ENCODE measurements at regions not wholly inside any gene's neighbourhood (a gene's known extent, or its start where the extent isn't known, plus 50 kb on each side); places are given as distances from the start of the nearest gene placed in this dataset.

DNA sequence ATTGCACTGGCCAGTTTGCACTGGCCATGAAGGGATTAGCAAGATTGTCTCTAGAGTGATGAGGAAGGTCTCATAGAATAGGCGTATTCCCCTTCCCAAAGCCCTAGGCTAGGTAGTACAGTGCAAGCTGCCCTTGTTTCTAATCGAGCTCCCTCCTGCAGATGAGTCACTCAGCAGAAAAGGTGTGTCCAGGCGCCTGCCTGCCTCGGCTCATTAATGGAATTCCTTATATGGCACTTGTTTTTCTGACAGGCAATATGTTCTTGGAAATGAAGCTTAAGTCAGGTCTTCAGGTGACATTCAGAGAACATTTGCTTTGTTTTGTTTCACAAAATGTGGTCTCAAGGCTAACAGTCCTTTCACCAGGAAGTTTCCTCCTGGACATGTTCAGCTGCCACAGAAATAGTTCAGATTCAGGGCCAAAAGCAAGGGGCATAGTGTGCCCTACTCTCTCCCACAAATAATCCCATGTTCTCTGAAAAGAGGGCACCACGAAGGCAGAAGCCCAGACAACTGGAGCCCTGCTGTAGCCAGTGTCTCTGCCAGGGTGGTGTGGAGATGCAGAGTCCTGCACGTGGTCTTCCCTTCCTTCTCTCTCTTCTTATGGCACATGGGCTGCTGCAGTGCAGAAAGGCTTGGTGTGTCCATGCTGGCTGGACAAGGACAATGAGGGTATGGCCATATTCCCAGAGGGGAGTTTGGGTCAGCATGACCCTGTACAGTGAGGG, 281.1 kb upstream of the MAP3K1 start:
- TF ChIP-seq, protein P1, sequence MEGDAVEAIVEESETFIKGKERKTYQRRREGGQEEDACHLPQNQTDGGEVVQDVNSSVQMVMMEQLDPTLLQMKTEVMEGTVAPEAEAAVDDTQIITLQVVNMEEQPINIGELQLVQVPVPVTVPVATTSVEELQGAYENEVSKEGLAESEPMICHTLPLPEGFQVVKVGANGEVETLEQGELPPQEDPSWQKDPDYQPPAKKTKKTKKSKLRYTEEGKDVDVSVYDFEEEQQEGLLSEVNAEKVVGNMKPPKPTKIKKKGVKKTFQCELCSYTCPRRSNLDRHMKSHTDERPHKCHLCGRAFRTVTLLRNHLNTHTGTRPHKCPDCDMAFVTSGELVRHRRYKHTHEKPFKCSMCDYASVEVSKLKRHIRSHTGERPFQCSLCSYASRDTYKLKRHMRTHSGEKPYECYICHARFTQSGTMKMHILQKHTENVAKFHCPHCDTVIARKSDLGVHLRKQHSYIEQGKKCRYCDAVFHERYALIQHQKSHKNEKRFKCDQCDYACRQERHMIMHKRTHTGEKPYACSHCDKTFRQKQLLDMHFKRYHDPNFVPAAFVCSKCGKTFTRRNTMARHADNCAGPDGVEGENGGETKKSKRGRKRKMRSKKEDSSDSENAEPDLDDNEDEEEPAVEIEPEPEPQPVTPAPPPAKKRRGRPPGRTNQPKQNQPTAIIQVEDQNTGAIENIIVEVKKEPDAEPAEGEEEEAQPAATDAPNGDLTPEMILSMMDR (IDR thresholded peaks at IDR 0.05; ENCODE audit: partially characterized antibody, unreplicated experiment) = no peak
- Mint-ChIP-seq H3K9me3 (ENCODE audit: unreplicated experiment) (peaks cover 3% of the 10 kb centered on the region), H3K4me3 (ENCODE audit: unreplicated experiment) (no peak overlapping the region), H3K36me3 (ENCODE audit: unreplicated experiment) (no peaks in the 10 kb centered on the region), H3K27me3 (ENCODE audit: unreplicated experiment) (peaks cover 3% of the 10 kb centered on the region), H3K27ac (ENCODE audit: unreplicated experiment) (no peak overlapping the region), H3K4me1 (ENCODE audit: low read depth, unreplicated experiment) (no peaks in the 10 kb centered on the region)
- DNase-seq = no peak

DNA sequence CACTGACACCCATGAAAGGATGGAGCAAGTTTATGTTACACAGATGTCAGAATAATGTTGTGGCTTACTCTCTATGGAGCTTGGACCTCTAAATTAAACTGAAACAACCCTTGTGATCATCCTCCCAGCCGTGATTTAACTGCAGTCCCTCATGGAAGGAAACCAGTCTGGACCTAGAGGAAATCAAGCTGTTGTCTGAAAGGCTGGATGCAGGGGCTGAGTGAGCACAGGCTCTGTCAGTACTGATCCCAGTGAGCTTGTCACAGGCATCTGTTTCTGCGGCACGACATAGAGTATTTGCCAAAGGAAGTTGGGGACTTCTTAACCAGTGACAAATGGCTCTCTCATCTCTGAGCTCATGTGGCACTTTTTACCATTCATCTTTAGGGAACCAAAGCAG, 282.9 kb upstream of the MAP3K1 start:
- Mint-ChIP-seq H3K4me1 (ENCODE audit: low read depth, unreplicated experiment) (no peaks in the 10 kb centered on the region), H3K36me3 (ENCODE audit: unreplicated experiment) (no peaks in the 10 kb centered on the region), H3K4me3 (ENCODE audit: unreplicated experiment) (no peak overlapping the region), H3K27me3 (ENCODE audit: unreplicated experiment) (peaks cover 3% of the 10 kb centered on the region), H3K9me3 (ENCODE audit: unreplicated experiment) (peaks cover 3% of the 10 kb centered on the region), H3K27ac (ENCODE audit: unreplicated experiment) (no peak overlapping the region)
- TF ChIP-seq, protein P1 (IDR thresholded peaks at IDR 0.05; ENCODE audit: partially characterized antibody, unreplicated experiment) = no peak
- no peak for DNase-seq

DNA sequence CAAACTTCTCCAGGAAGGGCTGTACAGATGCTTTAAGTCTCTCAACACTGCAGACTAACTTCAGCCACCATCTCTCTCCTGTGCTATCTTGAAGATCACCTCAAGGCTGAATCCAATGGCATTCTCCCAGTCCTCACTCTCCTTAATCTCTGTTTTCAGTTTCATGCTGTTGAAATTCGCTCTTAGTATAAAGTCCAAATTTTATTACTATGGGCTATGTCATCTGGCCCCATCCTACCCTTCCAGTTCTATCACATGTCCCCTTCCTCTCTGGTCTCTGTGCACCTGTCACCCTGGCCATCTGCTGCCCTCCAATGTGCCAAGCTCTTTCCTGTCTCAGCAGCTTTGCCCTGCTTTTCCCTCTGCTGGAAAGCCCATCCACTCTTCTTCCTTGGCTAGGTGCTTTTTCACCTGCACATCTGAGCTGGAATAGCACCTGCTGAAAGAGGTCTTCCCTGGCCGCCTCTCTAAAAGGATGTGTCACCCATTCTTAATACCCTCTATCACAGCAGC, 284.7 kb upstream of the MAP3K1 start:
- DNase-seq = no peak
- TF ChIP-seq, protein P1 (IDR thresholded peaks at IDR 0.05; ENCODE audit: partially characterized antibody, unreplicated experiment) = no peak
- Mint-ChIP-seq H3K36me3 (ENCODE audit: unreplicated experiment) (no peaks in the 10 kb centered on the region), H3K27me3 (ENCODE audit: unreplicated experiment) (peaks cover 3% of the 10 kb centered on the region), H3K4me3 (ENCODE audit: unreplicated experiment) (no peak overlapping the region), H3K4me1 (ENCODE audit: low read depth, unreplicated experiment) (no peaks in the 10 kb centered on the region), H3K27ac (ENCODE audit: unreplicated experiment) (no peak overlapping the region), H3K9me3 (ENCODE audit: unreplicated experiment) (peaks cover 3% of the 10 kb centered on the region)

DNA sequence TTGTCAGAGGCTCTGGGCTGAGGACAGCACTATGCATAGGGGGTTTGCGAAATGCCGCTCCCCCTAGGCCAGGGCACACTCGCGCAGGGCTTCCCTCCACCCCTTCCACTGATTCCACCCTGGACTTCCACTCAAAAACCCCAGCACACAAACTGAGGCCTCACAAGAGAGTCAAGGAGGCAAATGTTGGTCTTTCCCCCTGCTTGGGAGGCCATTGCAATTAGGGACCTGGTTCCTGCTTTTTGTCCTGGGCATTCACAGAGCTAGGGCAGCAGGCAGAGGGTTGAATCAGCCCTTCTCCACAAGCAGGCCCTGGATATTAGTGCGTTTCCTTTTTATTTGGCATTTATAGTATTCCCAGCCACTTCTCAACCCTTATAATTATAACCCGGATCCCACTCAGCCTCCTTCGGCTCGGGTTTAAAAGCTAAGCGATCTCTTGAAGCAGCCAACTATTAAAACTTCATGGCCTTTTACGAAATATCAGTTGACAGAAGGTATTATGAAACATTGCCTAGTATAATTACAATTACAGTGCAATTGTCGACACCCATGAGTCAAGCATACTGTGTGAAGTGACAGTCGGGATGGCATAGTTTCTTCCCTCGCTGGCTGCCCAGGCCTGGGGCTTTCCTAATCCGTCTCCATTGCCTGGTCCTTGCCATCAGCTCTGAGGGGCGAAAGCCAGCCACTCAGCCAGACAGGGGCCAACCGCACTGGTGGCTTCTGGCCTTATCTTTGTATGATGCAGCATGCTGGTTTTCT, 285.5 kb upstream of the MAP3K1 start:
- Mint-ChIP-seq H3K4me1 (ENCODE audit: low read depth, unreplicated experiment) (no peaks in the 10 kb centered on the region), H3K9me3 (ENCODE audit: unreplicated experiment) (peaks cover 3% of the 10 kb centered on the region), H3K4me3 (ENCODE audit: unreplicated experiment) (no peak overlapping the region), H3K36me3 (ENCODE audit: unreplicated experiment) (no peaks in the 10 kb centered on the region), H3K27me3 (ENCODE audit: unreplicated experiment) (peaks cover 3% of the 10 kb centered on the region), H3K27ac (ENCODE audit: unreplicated experiment) (no peak overlapping the region)
- no peak for DNase-seq
- TF ChIP-seq, protein P1 (IDR thresholded peaks at IDR 0.05; ENCODE audit: partially characterized antibody, unreplicated experiment) = no peak

DNA sequence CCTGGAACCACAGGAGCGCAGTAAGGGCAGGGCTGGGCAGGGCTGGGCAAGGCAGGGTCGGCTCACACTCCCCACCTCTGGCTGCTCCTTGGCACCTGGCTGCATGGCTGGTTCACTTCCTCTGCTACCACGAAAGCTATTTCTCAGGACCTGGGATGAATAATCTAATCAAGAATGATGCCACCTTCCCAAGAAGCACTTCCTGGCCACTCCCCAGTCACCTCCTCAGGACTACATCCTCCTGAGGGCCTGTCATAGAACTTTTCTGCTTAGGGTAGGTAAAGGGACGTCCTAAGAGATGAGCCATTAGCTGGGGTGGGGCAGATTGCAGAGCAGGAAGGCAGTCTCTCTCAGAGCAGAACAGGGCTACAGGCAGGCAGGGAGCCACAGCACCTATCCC, 288.2 kb upstream of the MAP3K1 start:
- Mint-ChIP-seq H3K4me1 (ENCODE audit: low read depth, unreplicated experiment) (no peaks in the 10 kb centered on the region), H3K27ac (ENCODE audit: unreplicated experiment) (no peak overlapping the region), H3K9me3 (ENCODE audit: unreplicated experiment) (peaks cover 3% of the 10 kb centered on the region), H3K27me3 (ENCODE audit: unreplicated experiment) (peaks cover 3% of the 10 kb centered on the region), H3K4me3 (ENCODE audit: unreplicated experiment) (no peak overlapping the region), H3K36me3 (ENCODE audit: unreplicated experiment) (no peaks in the 10 kb centered on the region)
- TF ChIP-seq, protein P1 (IDR thresholded peaks at IDR 0.05; ENCODE audit: partially characterized antibody, unreplicated experiment) = no peak
- DNase-seq = no peak

All from glutamatergic neuron (in vitro differentiated cells).